GM06990 (cell line): ENCODE measurements at regions not wholly inside any gene's neighbourhood (a gene's known extent, or its start where the extent isn't known, plus 50 kb on each side); places are given as distances from the start of the nearest gene placed in this dataset.
"Not testable (repeated sequence)": the region's sequence is repeated elsewhere in the genome, so short reads cannot be mapped to it uniquely, and the experiment has no call there.

Experiments
- DNase-seq: peaks from one replicate; pipeline ENCODE4 v3.0.0-alpha.2; 2011; ENCODE audit not compliant: insufficient read length; ENCODE audit errors: extremely low read depth
- H3K27me3 ChIP-seq: replicated peaks from 2 replicates; pipeline ENCODE4 v1.6.0; 2011; ENCODE audit warnings: low read length; ENCODE audit not compliant: control insufficient read depth, insufficient read depth
- H3K36me3 ChIP-seq: 2 replicates; pipeline ENCODE4 v1.5.1; 2011; ENCODE audit warnings: low read length; ENCODE audit not compliant: control insufficient read depth, insufficient read depth
- H3K4me3 ChIP-seq: replicated peaks from 2 replicates; pipeline ENCODE4 v1.5.1; 2011; ENCODE audit warnings: low read depth, mild to moderate bottlenecking, control low read depth, low read length
- TF ChIP-seq, protein P1 (sequence below): IDR thresholded peaks from 2 replicates; pipeline ENCODE4 v1.5.1; 2011; ENCODE audit warnings: low read length, control low read depth, mild to moderate bottlenecking, inconsistent platforms; ENCODE audit not compliant: insufficient read depth, poor library complexity, severe bottlenecking

DNA sequence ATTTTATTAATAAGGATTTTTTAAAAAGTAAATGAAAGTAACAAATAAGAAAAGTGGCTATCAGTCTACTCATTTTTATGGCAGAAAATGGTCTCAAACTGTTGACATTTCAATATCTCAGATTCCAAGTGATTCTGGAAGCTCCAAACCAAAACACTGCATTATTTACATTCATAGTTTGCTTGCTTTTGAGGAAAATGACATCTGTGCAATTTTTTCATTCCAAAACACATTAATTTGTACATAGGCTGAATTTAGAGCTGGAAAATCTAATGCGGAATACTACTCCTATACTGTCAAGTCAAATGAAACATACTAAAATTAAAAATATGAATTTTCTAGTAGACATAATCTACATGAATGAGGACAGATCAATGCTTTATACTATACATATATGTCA is 1047.6 kb downstream of the CDH9 start:
- Histone ChIP-seq H3K27me3 (no peaks in the 10 kb centered on the region), H3K36me3 (no peaks in the 10 kb centered on the region), H3K4me3 (no peak overlapping the region)
- TF ChIP-seq, protein P1, sequence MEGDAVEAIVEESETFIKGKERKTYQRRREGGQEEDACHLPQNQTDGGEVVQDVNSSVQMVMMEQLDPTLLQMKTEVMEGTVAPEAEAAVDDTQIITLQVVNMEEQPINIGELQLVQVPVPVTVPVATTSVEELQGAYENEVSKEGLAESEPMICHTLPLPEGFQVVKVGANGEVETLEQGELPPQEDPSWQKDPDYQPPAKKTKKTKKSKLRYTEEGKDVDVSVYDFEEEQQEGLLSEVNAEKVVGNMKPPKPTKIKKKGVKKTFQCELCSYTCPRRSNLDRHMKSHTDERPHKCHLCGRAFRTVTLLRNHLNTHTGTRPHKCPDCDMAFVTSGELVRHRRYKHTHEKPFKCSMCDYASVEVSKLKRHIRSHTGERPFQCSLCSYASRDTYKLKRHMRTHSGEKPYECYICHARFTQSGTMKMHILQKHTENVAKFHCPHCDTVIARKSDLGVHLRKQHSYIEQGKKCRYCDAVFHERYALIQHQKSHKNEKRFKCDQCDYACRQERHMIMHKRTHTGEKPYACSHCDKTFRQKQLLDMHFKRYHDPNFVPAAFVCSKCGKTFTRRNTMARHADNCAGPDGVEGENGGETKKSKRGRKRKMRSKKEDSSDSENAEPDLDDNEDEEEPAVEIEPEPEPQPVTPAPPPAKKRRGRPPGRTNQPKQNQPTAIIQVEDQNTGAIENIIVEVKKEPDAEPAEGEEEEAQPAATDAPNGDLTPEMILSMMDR = no peak
- DNase-seq = no peak

DNA sequence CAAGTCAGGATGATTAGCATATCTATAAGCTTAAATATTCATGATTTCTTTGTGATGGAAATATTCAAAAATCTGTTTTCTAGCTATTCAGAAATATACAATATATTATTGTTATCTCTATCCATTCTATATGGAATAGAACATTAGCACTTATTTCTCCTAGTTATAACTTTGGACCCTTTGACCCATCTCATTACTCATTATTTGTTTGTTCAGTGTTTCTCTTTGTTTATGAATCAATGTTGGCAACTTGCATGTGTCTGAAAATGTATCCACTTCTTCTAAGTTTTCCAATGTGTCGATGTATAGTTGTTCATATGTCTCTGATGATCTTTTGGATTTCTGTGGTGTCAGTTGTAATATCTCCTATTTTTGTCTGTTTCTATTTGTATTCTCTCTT is 1059.3 kb downstream of the CDH9 start:
- TF ChIP-seq, protein P1 = no peak
- Histone ChIP-seq H3K36me3 (no peaks in the 10 kb centered on the region), H3K4me3 (no peak overlapping the region), H3K27me3 (no peaks in the 10 kb centered on the region)
- no peak for DNase-seq

DNA sequence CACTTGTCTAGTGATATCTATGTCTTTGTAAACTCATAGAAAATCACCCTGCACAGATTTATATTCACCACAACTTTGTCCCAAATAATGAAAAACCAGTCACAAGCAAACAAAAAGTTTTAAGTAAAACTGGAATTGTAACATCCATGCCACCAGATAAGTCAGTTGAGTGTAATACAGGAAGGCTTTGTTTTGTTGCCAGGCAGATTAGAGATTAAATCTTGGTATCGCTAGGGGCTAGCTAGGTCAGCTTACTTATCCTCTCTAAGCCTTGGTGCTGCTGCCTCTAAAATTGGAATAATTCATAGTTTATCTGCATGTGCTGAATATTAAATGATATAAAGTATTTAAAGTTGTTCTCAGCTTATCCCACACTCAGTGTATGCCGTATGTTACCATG is 1062.5 kb downstream of the CDH9 start:
- DNase-seq = no peak
- TF ChIP-seq, protein P1 = no peak
- no peak overlapping the region for H3K4me3 ChIP-seq

DNA sequence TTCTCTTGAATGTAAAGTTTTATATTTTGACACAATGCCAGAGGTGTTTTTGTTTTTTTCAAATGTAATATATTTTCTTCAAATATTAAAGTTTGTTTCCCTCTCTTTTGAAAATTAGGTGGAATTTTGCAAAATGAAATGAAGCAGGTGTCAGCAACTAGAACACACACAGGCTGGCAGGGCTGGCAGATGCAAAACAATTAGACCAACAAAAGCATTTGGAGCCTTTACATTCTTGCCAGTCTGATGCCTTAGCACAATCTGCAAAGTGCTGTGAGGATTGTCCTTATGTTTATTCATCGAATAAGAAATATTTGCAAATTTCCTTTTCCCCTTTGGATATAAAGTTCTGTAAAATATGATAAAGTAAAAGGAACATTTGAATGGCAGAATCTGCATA is 1063.9 kb downstream of the CDH9 start:
- H3K36me3 ChIP-seq = no peaks in the 10 kb centered on the region
- no peaks in the 10 kb centered on the region for H3K27me3 ChIP-seq
- no peak for DNase-seq
- H3K4me3 ChIP-seq = no peak overlapping the region
- TF ChIP-seq, protein P1 = no peak

More for the DNA sequence above, 1062.5 kb downstream of the CDH9 start:
- Histone ChIP-seq H3K36me3 (no peaks in the 10 kb centered on the region), H3K27me3 (no peaks in the 10 kb centered on the region)

DNA sequence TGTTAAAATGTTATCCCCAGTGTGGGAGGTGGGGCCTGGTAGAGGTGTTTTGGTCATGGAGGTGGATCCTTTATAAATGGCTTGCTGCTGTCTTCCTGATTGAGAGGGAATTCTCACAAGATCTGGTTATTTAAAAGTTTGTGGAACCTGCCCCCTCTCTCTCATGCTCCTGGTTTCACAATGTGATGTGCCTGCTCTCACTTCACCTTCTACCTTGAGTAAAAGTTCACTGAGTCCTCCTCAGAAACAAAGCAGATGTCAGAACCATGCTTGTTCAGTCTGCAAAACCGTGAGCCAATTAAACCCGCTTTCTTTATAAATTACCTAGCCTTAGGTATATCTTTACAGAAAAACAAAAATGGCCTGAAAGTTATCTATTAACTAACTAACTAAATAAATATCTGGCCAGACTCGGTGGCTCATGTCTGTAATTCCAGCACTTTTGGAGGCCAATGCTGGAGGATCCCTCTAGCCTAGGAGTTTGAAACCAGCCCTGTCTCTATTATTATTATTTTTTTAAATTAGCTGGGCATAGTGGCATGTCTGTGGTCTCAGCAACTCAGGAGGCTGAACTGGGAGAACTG is 1067.4 kb downstream of the CDH9 start:
- Histone ChIP-seq H3K4me3 (no peak overlapping the region), H3K27me3 (no peaks in the 10 kb centered on the region), H3K36me3 (no peaks in the 10 kb centered on the region)
- TF ChIP-seq, protein P1 = no peak
- no peak for DNase-seq

DNA sequence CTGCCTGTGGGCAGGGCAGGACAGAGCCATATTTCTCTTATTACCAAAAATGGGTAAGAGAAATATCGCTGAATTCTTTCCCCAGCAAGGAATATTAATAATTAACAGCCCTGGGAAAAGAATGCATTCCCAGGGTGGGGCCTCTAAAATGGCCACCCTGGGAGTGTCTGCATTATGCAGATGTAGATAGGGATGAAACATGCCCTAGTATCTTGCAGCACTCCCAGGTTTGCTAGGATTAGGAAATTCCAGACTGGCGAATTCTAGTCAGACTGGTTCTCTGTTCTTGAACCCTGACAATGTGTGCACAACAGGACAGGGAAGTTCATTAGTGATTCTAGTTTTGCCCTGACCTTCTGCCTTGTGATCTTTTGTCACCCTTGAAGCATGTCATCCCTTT is 1069.3 kb downstream of the CDH9 start:
- H3K36me3 ChIP-seq, H3K27me3 ChIP-seq, DNase-seq, H3K4me3 ChIP-seq: not testable (repeated sequence)
